ENCODE measurements at regions not wholly inside any gene's neighbourhood (a gene's known extent, or its start where the extent isn't known, plus 50 kb on each side); places are given as distances from the start of the nearest gene placed in this dataset.
"Not testable (repeated sequence)": the region's sequence is repeated elsewhere in the genome, so short reads cannot be mapped to it uniquely, and the experiment has no call there.

- Histone ChIP-seq H3K4me1 (no peaks in the 10 kb centered on the region), H3K4me2 (no peak overlapping the region), H3K36me3 (no peaks in the 10 kb centered on the region), H3K4me3 (no peak overlapping the region), H3K9me3 (replicated peaks in 1 of 11) (peaks cover 23 to 47% (median 34%) of the 10 kb centered on the region in 11 experiments), H3K27ac (no peak overlapping the region), H4K20me1 (no peaks in the 10 kb centered on the region), H3K27me3 (no peaks in the 10 kb centered on the region), H3K9ac (no peak overlapping the region)
- no peak for TF ChIP-seq Cebpa-rat (IDR thresholded peaks at IDR 0.05)
Observed at GRCh38 chr7:53340220-53340619, 304.8 kb downstream of the POM121L12 start.

GRCh38 chr7:53350241-53350640 lies 314.8 kb downstream of the POM121L12 start:
- H3K27me3 ChIP-seq = no peaks in the 10 kb centered on the region
- no peak overlapping the region for H3K4me2 ChIP-seq
- no peak overlapping the region for H3K4me3 ChIP-seq
- no peaks in the 10 kb centered on the region for H3K4me1 ChIP-seq
- H3K9me3 ChIP-seq (replicated peaks in 1 of 11) = no peaks in the 10 kb centered on the region
- no peak for TF ChIP-seq Cebpa-rat (IDR thresholded peaks at IDR 0.05)
- no peak overlapping the region for H3K9ac ChIP-seq
- no peaks in the 10 kb centered on the region; a peak in 1 of 22 replicates for H4K20me1 ChIP-seq
- no peak overlapping the region for H3K27ac ChIP-seq
- no peaks in the 10 kb centered on the region for H3K36me3 ChIP-seq

GRCh38 chr7:53351681-53352080 lies 316.2 kb downstream of the POM121L12 start:
- H4K20me1 ChIP-seq = no peaks in the 10 kb centered on the region; a peak in 1 of 22 replicates
- H3K9ac ChIP-seq = no peak overlapping the region
- TF ChIP-seq Cebpa-rat (IDR thresholded peaks at IDR 0.05) = no peak
- H3K4me1 ChIP-seq = no peaks in the 10 kb centered on the region
- H3K4me2 ChIP-seq = no peak overlapping the region
- H3K27ac ChIP-seq = no peak overlapping the region
- H3K9me3 ChIP-seq (replicated peaks in 1 of 11) = no peaks in the 10 kb centered on the region
- H3K36me3 ChIP-seq = no peaks in the 10 kb centered on the region
- no peak overlapping the region for H3K4me3 ChIP-seq
- no peaks in the 10 kb centered on the region for H3K27me3 ChIP-seq

- Histone ChIP-seq H3K4me2 (no peak overlapping the region), H3K9ac (no peak overlapping the region), H4K20me1 (no peaks in the 10 kb centered on the region), H3K27ac (no peak overlapping the region), H3K4me3 (no peak overlapping the region), H3K36me3 (no peaks in the 10 kb centered on the region), H3K27me3 (no peaks in the 10 kb centered on the region), H3K4me1 (no peaks in the 10 kb centered on the region), H3K9me3 (replicated peaks in 1 of 11) (no peaks in the 10 kb centered on the region)
- no peak for TF ChIP-seq Cebpa-rat (IDR thresholded peaks at IDR 0.05)
Observed at GRCh38 chr7:53358269-53358668, 322.8 kb downstream of the POM121L12 start.

GRCh38 chr7:53383131-53383530 lies 347.7 kb downstream of the POM121L12 start:
- Histone ChIP-seq H4K20me1 (no peaks in the 10 kb centered on the region), H3K9ac (no peak overlapping the region), H3K4me1 (no peaks in the 10 kb centered on the region), H3K27me3 (no peaks in the 10 kb centered on the region), H3K27ac (no peak overlapping the region), H3K36me3 (no peaks in the 10 kb centered on the region), H3K9me3 (replicated peaks in 1 of 11) (no peaks in the 10 kb centered on the region), H3K4me3 (no peak overlapping the region), H3K4me2 (no peak overlapping the region)
- no peak for TF ChIP-seq Cebpa-rat (IDR thresholded peaks at IDR 0.05)

GRCh38 chr7:53385239-53385638 lies 349.8 kb downstream of the POM121L12 start:
- H3K4me3 ChIP-seq; H3K4me1 ChIP-seq; H3K36me3 ChIP-seq; H3K9ac ChIP-seq; H4K20me1 ChIP-seq; H3K4me2 ChIP-seq; H3K27me3 ChIP-seq; H3K27ac ChIP-seq; H3K9me3 ChIP-seq (replicated peaks in 1 of 11): not testable (repeated sequence)

- Histone ChIP-seq H3K4me3 (no peak overlapping the region), H3K9ac (no peak overlapping the region), H4K20me1 (no peaks in the 10 kb centered on the region), H3K4me1 (no peaks in the 10 kb centered on the region), H3K36me3 (no peaks in the 10 kb centered on the region), H3K27ac (no peak overlapping the region), H3K4me2 (no peak overlapping the region), H3K27me3 (no peaks in the 10 kb centered on the region), H3K9me3 (replicated peaks in 1 of 11) (no peaks in the 10 kb centered on the region)
- no peak for TF ChIP-seq Cebpa-rat (IDR thresholded peaks at IDR 0.05)
Observed at GRCh38 chr7:53387515-53387914, 352.1 kb downstream of the POM121L12 start.

GRCh38 chr7:53397911-53398310 lies 362.5 kb downstream of the POM121L12 start:
- no peak overlapping the region for H3K9ac ChIP-seq
- H3K27me3 ChIP-seq = no peaks in the 10 kb centered on the region
- H3K4me1 ChIP-seq = no peaks in the 10 kb centered on the region
- TF ChIP-seq Cebpa-rat (IDR thresholded peaks at IDR 0.05) = no peak
- H3K4me2 ChIP-seq = no peak overlapping the region
- H3K36me3 ChIP-seq = no peaks in the 10 kb centered on the region
- no peaks in the 10 kb centered on the region for H3K9me3 ChIP-seq (replicated peaks in 1 of 11)
- no peaks in the 10 kb centered on the region for H4K20me1 ChIP-seq
- H3K4me3 ChIP-seq = no peak overlapping the region
- no peak overlapping the region for H3K27ac ChIP-seq

- no peak overlapping the region for H3K4me2 ChIP-seq
- H3K27ac ChIP-seq = no peak overlapping the region
- no peak overlapping the region for H3K9ac ChIP-seq
- no peaks in the 10 kb centered on the region for H3K9me3 ChIP-seq (replicated peaks in 1 of 11)
- H4K20me1 ChIP-seq = no peaks in the 10 kb centered on the region
- H3K4me1 ChIP-seq = no peaks in the 10 kb centered on the region
- H3K27me3 ChIP-seq = no peaks in the 10 kb centered on the region
- no peaks in the 10 kb centered on the region for H3K36me3 ChIP-seq
- TF ChIP-seq Cebpa-rat (IDR thresholded peaks at IDR 0.05) = no peak
- no peak overlapping the region for H3K4me3 ChIP-seq
Observed at GRCh38 chr7:53398566-53398965, 363.1 kb downstream of the POM121L12 start.

- TF ChIP-seq Cebpa-rat (IDR thresholded peaks at IDR 0.05) = no peak
- no peaks in the 10 kb centered on the region for H3K27me3 ChIP-seq
- no peak overlapping the region for H3K4me2 ChIP-seq
- H3K9ac ChIP-seq = no peak overlapping the region
- H3K4me3 ChIP-seq = no peak overlapping the region
- H3K9me3 ChIP-seq (replicated peaks in 1 of 11) = no peaks in the 10 kb centered on the region
- no peak overlapping the region for H3K27ac ChIP-seq
- H3K36me3 ChIP-seq = no peaks in the 10 kb centered on the region
- H3K4me1 ChIP-seq = no peaks in the 10 kb centered on the region
- no peaks in the 10 kb centered on the region; a peak in 1 of 22 replicates for H4K20me1 ChIP-seq
Observed at GRCh38 chr7:53413021-53413420, 377.6 kb downstream of the POM121L12 start.

- Histone ChIP-seq H3K36me3 (no peaks in the 10 kb centered on the region), H3K9ac (no peak overlapping the region), H3K9me3 (replicated peaks in 1 of 11) (0 out of 22 replicates have a peak, but pooled peaks cover 0 to 6% (median 0%) of the 10 kb centered on the region in 11 experiments), H4K20me1 (no peaks in the 10 kb centered on the region; a peak in 1 of 22 replicates), H3K4me3 (no peak overlapping the region), H3K27me3 (no peaks in the 10 kb centered on the region), H3K4me2 (no peak overlapping the region), H3K4me1 (no peaks in the 10 kb centered on the region), H3K27ac (no peak overlapping the region)
- TF ChIP-seq Cebpa-rat (IDR thresholded peaks at IDR 0.05) = no peak
Observed at GRCh38 chr7:53415816-53416215, 380.4 kb downstream of the POM121L12 start.

Measured in BLaER1 treated with 17β-estradiol and CSF1 and Interleukin-3, amounts not matched to agents 10 nM and 100 nM (cell line).